ENCODE measurements at regions not wholly inside any gene's neighbourhood (a gene's known extent, or its start where the extent isn't known, plus 50 kb on each side); places are given as distances from the start of the nearest gene placed in this dataset.

DNA sequence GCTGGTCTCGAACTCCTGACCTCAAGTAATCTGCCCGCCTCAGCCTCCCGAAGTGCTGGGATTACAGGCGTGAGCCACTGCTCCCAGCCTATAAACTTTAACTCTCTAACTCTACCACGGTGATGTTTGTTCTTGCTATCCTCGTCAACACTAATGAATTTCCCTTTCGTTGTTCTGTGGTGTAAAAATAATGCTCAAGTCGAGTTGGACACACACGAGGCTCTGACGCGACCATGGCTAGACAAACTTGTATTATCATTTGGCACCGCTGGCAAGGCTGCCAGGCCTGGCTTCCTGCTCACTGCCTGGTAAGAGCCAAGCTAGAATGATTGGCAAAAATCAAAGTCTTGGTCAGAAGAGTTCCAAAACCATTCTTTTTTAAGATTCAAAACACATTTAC, 167.0 kb upstream of the KLF6 start:
- H3K9me3 ChIP-seq (ENCODE audit: low read length): no peaks in the 10 kb centered on the region
- CTCF ChIA-PET: no interaction called here
- no peaks in the 10 kb centered on the region for H3F3A ChIP-seq (ENCODE audit: low read length, unreplicated experiment)
- no peaks in the 10 kb centered on the region for H3K36me3 ChIP-seq (ENCODE audit: low read depth, low read length)
- no peak for TF ChIP-seq EZH2 (IDR thresholded peaks at IDR 0.05; ENCODE audit: low read length, unreplicated experiment)
- TF ChIP-seq CTCF (conservative IDR thresholded peaks at IDR 0.05; ENCODE audit: low read depth, low read length): no peak
- no peak for TF ChIP-seq EZH2phosphoT487 (IDR thresholded peaks at IDR 0.05; ENCODE audit: borderline replicate concordance, low read length)
- peaks cover 4% of the 10 kb centered on the region for H3K4me1 ChIP-seq (ENCODE audit: insufficient read depth, low read length)
- H3K9me2 ChIP-seq (replicated peaks; ENCODE audit: low read length): no peaks in the 10 kb centered on the region
- POLR2A ChIA-PET (ENCODE audit: unreplicated experiment): no interaction called here
- no peak overlapping the region for H3K9ac ChIP-seq (ENCODE audit: low read length)
- no peak overlapping the region for H2AFZ ChIP-seq (ENCODE audit: low read length)
- no peaks in the 10 kb centered on the region for H4K20me1 ChIP-seq (ENCODE audit: low read length)
- no peaks in the 10 kb centered on the region for H3K27me3 ChIP-seq (ENCODE audit: low read length)
- no peak overlapping the region for H3K27ac ChIP-seq (ENCODE audit: low read length)
- BruUV-seq (replicated peaks): no TSS peak
- H3K4me2 ChIP-seq (ENCODE audit: low read length): no peak overlapping the region
- H3K79me2 ChIP-seq (ENCODE audit: low read length): no peaks in the 10 kb centered on the region
- intact Hi-C loops (cut with micrococcal nuclease): no loop called here
- no peak for ATAC-seq
- no peak for DNase-seq
- H3K4me3 ChIP-seq (ENCODE audit: low read length): no peak overlapping the region

GRCh38 chr10:3950676-3951275, 165.8 kb upstream of the KLF6 start:
- no peaks in the 10 kb centered on the region for H4K20me1 ChIP-seq (ENCODE audit: low read length)
- no peak overlapping the region for H3K9ac ChIP-seq (ENCODE audit: low read length)
- ATAC-seq (no peak), DNase-seq (no peak)
- TF ChIP-seq EZH2 (IDR thresholded peaks at IDR 0.05; ENCODE audit: low read length, unreplicated experiment) (no peak), CTCF (conservative IDR thresholded peaks at IDR 0.05; ENCODE audit: low read depth, low read length) (no peak), EZH2phosphoT487 (IDR thresholded peaks at IDR 0.05; ENCODE audit: borderline replicate concordance, low read length) (no peak)
- H3K4me1 ChIP-seq (ENCODE audit: insufficient read depth, low read length): peaks cover 15% of the 10 kb centered on the region
- no peak overlapping the region for H2AFZ ChIP-seq (ENCODE audit: low read length)
- POLR2A ChIA-PET (ENCODE audit: unreplicated experiment): no interaction called here
- intact Hi-C loops (cut with micrococcal nuclease): no loop called here
- no peak overlapping the region for H3K27ac ChIP-seq (ENCODE audit: low read length)
- H3K4me2 ChIP-seq (ENCODE audit: low read length): no peak overlapping the region
- no peaks in the 10 kb centered on the region for H3K36me3 ChIP-seq (ENCODE audit: low read depth, low read length)
- no peaks in the 10 kb centered on the region for H3K9me3 ChIP-seq (ENCODE audit: low read length)
- H3K27me3 ChIP-seq (ENCODE audit: low read length): no peaks in the 10 kb centered on the region
- H3K79me2 ChIP-seq (ENCODE audit: low read length): no peaks in the 10 kb centered on the region
- BruUV-seq (replicated peaks): no TSS peak
- H3K9me2 ChIP-seq (replicated peaks; ENCODE audit: low read length): no peaks in the 10 kb centered on the region
- no peaks in the 10 kb centered on the region for H3F3A ChIP-seq (ENCODE audit: low read length, unreplicated experiment)
- CTCF ChIA-PET: no interaction called here
- no peak overlapping the region for H3K4me3 ChIP-seq (ENCODE audit: low read length)

DNA sequence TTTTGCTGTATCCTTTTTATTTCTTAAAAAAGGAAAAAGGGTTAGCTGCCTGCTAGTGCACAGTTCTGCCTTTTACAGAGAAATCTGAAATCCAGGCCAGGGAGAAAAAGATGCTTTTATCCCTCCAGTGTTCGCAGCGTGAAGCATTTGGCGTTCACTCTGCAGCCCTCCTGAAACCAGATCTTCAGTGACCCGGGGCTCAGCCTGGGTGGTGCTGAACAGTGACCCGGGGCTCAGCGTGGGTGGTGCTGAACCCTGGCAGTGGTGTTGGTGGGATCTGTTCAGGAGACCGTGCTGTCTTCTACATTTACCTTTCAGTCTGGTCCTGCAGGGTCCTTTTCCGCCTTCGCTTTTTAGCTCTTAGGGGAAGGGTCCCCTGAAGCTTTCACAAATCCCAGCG, 164.7 kb upstream of the KLF6 start:
- Histone ChIP-seq H3K9me2 (replicated peaks; ENCODE audit: low read length) (no peaks in the 10 kb centered on the region), H3K27me3 (ENCODE audit: low read length) (no peaks in the 10 kb centered on the region), H3K4me2 (ENCODE audit: low read length) (no peak overlapping the region), H3F3A (ENCODE audit: low read length, unreplicated experiment) (no peaks in the 10 kb centered on the region), H3K4me3 (ENCODE audit: low read length) (no peak overlapping the region), H3K4me1 (ENCODE audit: insufficient read depth, low read length) (peaks cover 18% of the 10 kb centered on the region), H3K27ac (ENCODE audit: low read length) (no peak overlapping the region), H2AFZ (ENCODE audit: low read length) (no peak overlapping the region), H3K9ac (ENCODE audit: low read length) (no peak overlapping the region), H3K9me3 (ENCODE audit: low read length) (no peaks in the 10 kb centered on the region), H3K36me3 (ENCODE audit: low read depth, low read length) (no peaks in the 10 kb centered on the region), H3K79me2 (ENCODE audit: low read length) (no peaks in the 10 kb centered on the region), H4K20me1 (ENCODE audit: low read length) (no peaks in the 10 kb centered on the region)
- POLR2A ChIA-PET (ENCODE audit: unreplicated experiment): no interaction called here
- intact Hi-C loops (cut with micrococcal nuclease): no loop called here
- no peak for ATAC-seq
- no peak for TF ChIP-seq EZH2 (IDR thresholded peaks at IDR 0.05; ENCODE audit: low read length, unreplicated experiment)
- TF ChIP-seq CTCF (conservative IDR thresholded peaks at IDR 0.05; ENCODE audit: low read depth, low read length): no peak
- no peak for TF ChIP-seq EZH2phosphoT487 (IDR thresholded peaks at IDR 0.05; ENCODE audit: borderline replicate concordance, low read length)
- no peak for DNase-seq
- CTCF ChIA-PET: no interaction called here
- no TSS peak for BruUV-seq (replicated peaks)

Data from PC-3 (cell line).